Fibroblast of lung (primary cell): ENCODE measurements at regions not wholly inside any gene's neighbourhood (a gene's known extent, or its start where the extent isn't known, plus 50 kb on each side); places are given as distances from the start of the nearest gene placed in this dataset.

Experiments used
- DNase-seq, 2 donors: peaks; one replicate each; pipeline versions ENCODE4 v3.0.0 to v3.0.0-alpha.2; 2010; ENCODE audit warnings: low read depth in 2 of 2
- H2AFZ ChIP-seq: 2 replicates; pipeline ENCODE4 v1.5.1; 2012; ENCODE audit warnings: low read length, control low read depth, inconsistent platforms
- H3K27ac ChIP-seq: 2 replicates; pipeline ENCODE4 v1.5.1; 2011; ENCODE audit warnings: low read length, control low read depth; ENCODE audit not compliant: insufficient read depth
- H3K27me3 ChIP-seq: 2 replicates; pipeline ENCODE4 v1.5.1; 2011; ENCODE audit warnings: mild to moderate bottlenecking, low read length; ENCODE audit not compliant: control insufficient read depth, insufficient read depth
- H3K36me3 ChIP-seq: 2 replicates; pipeline ENCODE4 v1.5.1; 2011; ENCODE audit warnings: low read length; ENCODE audit not compliant: control insufficient read depth, insufficient read depth
- H3K4me1 ChIP-seq: 2 replicates; pipeline ENCODE4 v1.5.1; 2011; ENCODE audit warnings: low read length; ENCODE audit not compliant: control insufficient read depth, insufficient read depth; ENCODE audit errors: extremely low read depth
- H3K4me2 ChIP-seq: 2 replicates; pipeline ENCODE4 v1.5.1; 2011; ENCODE audit warnings: low read length, control low read depth; ENCODE audit not compliant: insufficient read depth; ENCODE audit errors: extremely low read depth
- H3K4me3 ChIP-seq, 4 experiments: fragments of 200-600 bp in 1 of 4; sonication (generic) in 1 of 4; replicated peaks in 1 of 4; 2 replicates each; pipeline ENCODE4 v1.5.1; 2011 to 2016; ENCODE audit warnings: low read length in 4 of 4, low read depth in 3 of 4, mild to moderate bottlenecking in 3 of 4, control low read depth in 2 of 4, inconsistent platforms in 1 of 4, mixed read lengths in 1 of 4; ENCODE audit not compliant: insufficient read depth in 1 of 4; ENCODE audit errors: control extremely low read depth in 1 of 4
- H3K79me2 ChIP-seq: 2 replicates; pipeline ENCODE4 v1.5.1; 2012; ENCODE audit warnings: mild to moderate bottlenecking, low read length, inconsistent platforms; ENCODE audit not compliant: control insufficient read depth, insufficient read depth
- H3K9ac ChIP-seq: 2 replicates; pipeline ENCODE4 v1.5.1; 2011; ENCODE audit warnings: mild to moderate bottlenecking, low read length, control low read depth; ENCODE audit not compliant: insufficient read depth
- H3K9me3 ChIP-seq: 2 replicates; pipeline ENCODE4 v1.5.1; 2012; ENCODE audit warnings: low read depth, low read length; ENCODE audit not compliant: control insufficient read depth, insufficient read depth
- H4K20me1 ChIP-seq: 2 replicates; pipeline ENCODE4 v1.5.1; 2011; ENCODE audit warnings: low read length; ENCODE audit not compliant: control insufficient read depth, insufficient read depth; ENCODE audit errors: extremely low read depth
- CTCF ChIP-seq, 2 donors: IDR thresholded peaks in 1 of 2; conservative IDR thresholded peaks in 1 of 2; 1 replicate in 1 of 2; 2 replicates in 1 of 2; pipeline ENCODE4 v1.5.1; 2011 to 2012; ENCODE audit warnings: low read length in 2 of 2, control low read depth in 1 of 2, inconsistent platforms in 1 of 2, low read depth in 1 of 2, mild to moderate bottlenecking in 1 of 2
- EZH2 ChIP-seq: IDR thresholded peaks from 2 replicates; pipeline ENCODE4 v1.5.1; 2012; ENCODE audit warnings: low read length, control low read depth, mild to moderate bottlenecking; ENCODE audit errors: missing control alignments

DNA sequence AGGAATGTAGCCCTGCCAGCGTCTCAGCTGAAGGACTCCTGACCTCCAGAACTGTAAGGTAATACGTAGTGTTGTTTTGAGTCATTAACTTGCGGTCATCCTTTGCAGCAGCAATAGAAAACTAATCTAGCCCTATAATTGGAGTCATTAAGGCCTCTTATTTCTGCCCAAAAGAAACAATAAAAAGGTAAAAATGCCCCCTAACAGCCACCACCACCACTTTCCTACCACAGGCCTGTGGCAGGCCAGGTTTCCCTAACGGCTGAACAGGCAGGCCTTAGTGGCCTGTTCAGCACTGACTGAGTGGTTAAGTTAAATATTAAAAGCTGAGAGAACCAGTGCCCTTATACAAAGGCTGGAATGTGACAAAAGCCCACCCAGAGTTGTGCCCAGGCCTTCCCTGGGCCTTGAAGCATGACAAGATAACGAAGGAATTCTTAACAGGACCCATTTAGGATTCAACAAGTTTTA is 286.5 kb upstream of the ERCC4 start:
- H3K4me1 ChIP-seq = no peaks in the 10 kb centered on the region
- H3K27me3 ChIP-seq = no peaks in the 10 kb centered on the region
- no peak overlapping the region for H3K27ac ChIP-seq
- H3K36me3 ChIP-seq = no peaks in the 10 kb centered on the region
- no peak overlapping the region for H3K9ac ChIP-seq
- H4K20me1 ChIP-seq = no peaks in the 10 kb centered on the region
- H3K79me2 ChIP-seq = no peaks in the 10 kb centered on the region
- no peak overlapping the region for H3K4me2 ChIP-seq
- no peak for TF ChIP-seq EZH2
- no peak for TF ChIP-seq CTCF (conservative IDR thresholded peaks at IDR 0.05 in 1 of 2, IDR thresholded peaks at IDR 0.05 in 1 of 2; ENCODE audit: low read depth in 1 of 2, low read length in 2 of 2)
- no peak overlapping the region for H3K4me3 ChIP-seq
- no peaks in the 10 kb centered on the region for H3K9me3 ChIP-seq
- no peak for DNase-seq
- H2AFZ ChIP-seq = no peak overlapping the region

DNA sequence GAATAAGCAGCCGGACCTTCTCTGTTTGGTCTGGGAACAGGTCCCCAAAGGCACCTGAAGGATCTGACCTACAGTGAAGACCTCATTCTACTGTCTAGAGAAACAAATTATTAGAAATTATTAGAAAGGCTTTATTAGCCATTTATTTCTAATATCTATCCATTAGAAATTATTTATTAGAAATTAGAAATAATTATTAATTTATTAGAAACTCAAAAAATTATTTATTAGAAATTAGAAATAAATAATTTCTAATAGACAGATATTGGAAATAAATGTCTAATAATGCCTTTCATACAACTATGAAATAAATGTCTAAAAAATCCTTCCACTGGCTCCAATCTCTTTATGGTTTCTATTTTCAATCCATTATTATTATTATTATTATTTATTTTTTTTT is 285.7 kb upstream of the ERCC4 start:
- no peaks in the 10 kb centered on the region for H3K36me3 ChIP-seq
- TF ChIP-seq CTCF (conservative IDR thresholded peaks at IDR 0.05 in 1 of 2, IDR thresholded peaks at IDR 0.05 in 1 of 2; ENCODE audit: low read depth in 1 of 2, low read length in 2 of 2) (no peak), EZH2 (no peak)
- no peak overlapping the region for H2AFZ ChIP-seq
- no peaks in the 10 kb centered on the region for H3K79me2 ChIP-seq
- H3K4me1 ChIP-seq = no peaks in the 10 kb centered on the region
- no peaks in the 10 kb centered on the region for H3K27me3 ChIP-seq
- no peak overlapping the region for H3K27ac ChIP-seq
- H3K4me3 ChIP-seq = no peak overlapping the region
- H3K9me3 ChIP-seq = no peaks in the 10 kb centered on the region
- H4K20me1 ChIP-seq = no peaks in the 10 kb centered on the region
- H3K9ac ChIP-seq = no peak overlapping the region
- H3K4me2 ChIP-seq = no peak overlapping the region
- no peak for DNase-seq

DNA sequence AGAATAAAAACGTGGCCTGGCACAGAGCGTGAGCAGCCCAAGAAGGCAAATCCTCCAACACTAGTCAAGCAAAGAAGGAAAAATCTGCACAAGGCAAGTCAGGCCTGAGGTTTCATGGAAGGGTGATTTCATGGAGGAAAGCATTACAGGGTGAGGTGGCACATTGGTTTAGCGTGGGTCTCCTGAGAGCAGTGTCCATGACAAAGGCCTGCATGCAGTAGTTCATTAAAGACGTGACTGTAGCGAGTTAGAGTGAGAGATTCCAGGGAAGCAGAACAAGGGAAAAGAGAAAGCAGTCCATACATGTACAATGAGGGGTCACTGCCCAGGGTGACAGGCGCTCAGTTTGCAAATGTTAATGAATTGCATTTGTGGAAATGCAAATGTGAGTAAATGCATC is 285.0 kb upstream of the ERCC4 start:
- H3K79me2 ChIP-seq = no peaks in the 10 kb centered on the region
- H3K9ac ChIP-seq = no peak overlapping the region
- H3K4me3 ChIP-seq = no peak overlapping the region
- H3K4me2 ChIP-seq = no peak overlapping the region
- no peak overlapping the region for H3K27ac ChIP-seq
- H3K9me3 ChIP-seq = no peaks in the 10 kb centered on the region
- H2AFZ ChIP-seq = no peak overlapping the region
- H4K20me1 ChIP-seq = no peaks in the 10 kb centered on the region
- H3K4me1 ChIP-seq = no peaks in the 10 kb centered on the region
- DNase-seq = no peak
- H3K27me3 ChIP-seq = no peaks in the 10 kb centered on the region
- no peak for TF ChIP-seq CTCF (conservative IDR thresholded peaks at IDR 0.05 in 1 of 2, IDR thresholded peaks at IDR 0.05 in 1 of 2; ENCODE audit: low read depth in 1 of 2, low read length in 2 of 2)
- no peak for TF ChIP-seq EZH2
- no peaks in the 10 kb centered on the region for H3K36me3 ChIP-seq
